ENCODE measurements at regions not wholly inside any gene's neighbourhood (a gene's known extent, or its start where the extent isn't known, plus 50 kb on each side); places are given as distances from the start of the nearest gene placed in this dataset.
A peak's percentile ranks its signal among the peaks of the same experiment; 100 is the strongest.

GRCh38 chr12:31868965-31869364 is 90.2 kb upstream of the RESF1 start:
- DNase-seq (ENCODE audit: low read depth in 4 of 4, low spot score in 1 of 4) = no peak

GRCh38 chr12:31867292-31867691 is 91.9 kb upstream of the RESF1 start:
- no peak for DNase-seq (ENCODE audit: low read depth in 4 of 4, low spot score in 1 of 4)

- DNase-seq (ENCODE audit: low read depth in 4 of 4, low spot score in 1 of 4) = no peak
These were observed 92.7 kb upstream of the RESF1 start for GRCh38 chr12:31866523-31866922.

GRCh38 chr12:31865023-31865422 is 94.2 kb upstream of the RESF1 start:
- DNase-seq (ENCODE audit: low read depth in 4 of 4, low spot score in 1 of 4) = no peak

- DNase-seq (ENCODE audit: low read depth in 4 of 4, low spot score in 1 of 4) = no peak
These were observed 97.9 kb upstream of the RESF1 start for GRCh38 chr12:31861360-31861759.

- DNase-seq (ENCODE audit: low read depth in 4 of 4, low spot score in 1 of 4) = no peak
These were observed 98.8 kb upstream of the RESF1 start for GRCh38 chr12:31860401-31860800.

- DNase-seq (ENCODE audit: low read depth in 4 of 4, low spot score in 1 of 4) = no peak
These were observed 99.8 kb upstream of the RESF1 start for GRCh38 chr12:31859232-31859977.

- DNase-seq (ENCODE audit: low read depth in 4 of 4, low spot score in 1 of 4) = no peak
These were observed 103.8 kb upstream of the RESF1 start for GRCh38 chr12:31855427-31855826.

- no peak for DNase-seq (ENCODE audit: low read depth in 4 of 4, low spot score in 1 of 4)
These were observed 105.2 kb upstream of the RESF1 start for GRCh38 chr12:31853977-31854376.

GRCh38 chr12:31853520-31853919 is 105.7 kb upstream of the RESF1 start:
- DNase-seq (ENCODE audit: low read depth in 4 of 4, low spot score in 1 of 4) = no peak

GRCh38 chr12:31850268-31850667 is 108.9 kb upstream of the RESF1 start:
- DNase-seq (ENCODE audit: low read depth in 4 of 4, low spot score in 1 of 4) = no peak

- no peak for DNase-seq (ENCODE audit: low read depth in 4 of 4, low spot score in 1 of 4)
These were observed 110.0 kb upstream of the RESF1 start for GRCh38 chr12:31849090-31849687.

- DNase-seq (ENCODE audit: low read depth in 4 of 4, low spot score in 1 of 4) = no peak
These were observed 112.8 kb upstream of the RESF1 start for GRCh38 chr12:31846405-31846804.

GRCh38 chr12:31845613-31846322 is 113.4 kb upstream of the RESF1 start:
- no peak for DNase-seq (ENCODE audit: low read depth in 4 of 4, low spot score in 1 of 4)

- no peak for DNase-seq (ENCODE audit: low read depth in 4 of 4, low spot score in 1 of 4)
These were observed 114.7 kb upstream of the AMN1 start for GRCh38 chr12:31843398-31844095.

GRCh38 chr12:31837913-31838312 is 109.1 kb upstream of the AMN1 start:
- DNase-seq (ENCODE audit: low read depth in 4 of 4, low spot score in 1 of 4) = no peak

GRCh38 chr12:31835276-31835882 is 106.6 kb upstream of the AMN1 start:
- DNase-seq (ENCODE audit: low read depth in 4 of 4, low spot score in 1 of 4) = no peak

GRCh38 chr12:31834150-31834549 is 105.3 kb upstream of the AMN1 start:
- DNase-seq (ENCODE audit: low read depth in 4 of 4, low spot score in 1 of 4) = no peak

- DNase-seq (ENCODE audit: low read depth in 4 of 4, low spot score in 1 of 4) = peak in 1 of 4 experiments; percentile 7
These were observed 104.2 kb upstream of the AMN1 start for GRCh38 chr12:31832740-31833729.

- DNase-seq (ENCODE audit: low read depth in 4 of 4, low spot score in 1 of 4) = no peak
These were observed 99.2 kb upstream of the AMN1 start for GRCh38 chr12:31828071-31828470.
